ENCODE measurements at regions not wholly inside any gene's neighbourhood (a gene's known extent, or its start where the extent isn't known, plus 50 kb on each side); places are given as distances from the start of the nearest gene placed in this dataset.

DNA sequence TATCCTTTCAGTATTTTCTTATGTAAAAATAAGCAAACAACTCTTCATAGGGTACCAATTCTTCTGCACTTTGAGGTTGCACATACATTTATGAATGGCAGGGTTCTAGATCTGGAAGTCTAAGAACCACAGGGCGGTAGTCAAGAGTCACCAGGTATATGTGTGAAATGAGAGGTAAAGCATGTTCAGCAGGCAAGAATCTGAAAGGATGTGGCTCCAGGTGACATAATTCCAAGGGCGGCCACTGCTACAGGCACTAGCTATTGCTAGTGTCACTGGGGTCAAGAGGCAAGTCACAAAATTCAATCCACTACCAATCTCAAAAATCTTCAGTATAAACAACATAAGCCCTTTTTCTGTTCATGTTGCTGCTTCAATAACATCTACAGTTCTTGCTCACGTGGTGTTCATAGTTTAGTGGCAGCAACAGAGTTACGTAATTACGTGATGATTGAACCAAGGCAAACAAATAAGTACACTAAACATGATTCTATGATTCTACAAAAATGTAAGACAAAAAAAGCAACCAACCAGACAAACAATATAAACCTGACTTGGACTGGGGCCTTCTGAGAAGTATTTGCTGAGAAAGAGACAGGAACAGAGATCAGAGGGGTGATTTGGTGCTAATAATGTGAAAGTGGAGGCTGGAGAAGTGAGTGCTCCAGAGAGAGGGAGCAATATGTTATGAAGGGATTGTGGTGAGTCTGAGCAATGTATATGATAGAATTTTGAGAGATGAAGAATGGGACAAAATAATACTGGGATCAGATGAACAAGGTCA lies 101.7 kb downstream of the NAA11 start:
- Histone ChIP-seq H3K4me3 (no peak overlapping the region), H3K36me3 (no peaks in the 10 kb centered on the region), H3K27ac (no peak overlapping the region), H3K9me3 (ENCODE audit: low read depth) (no peaks in the 10 kb centered on the region), H3K4me1 (ENCODE audit: low read depth) (no peaks in the 10 kb centered on the region), H3K27me3 (no peaks in the 10 kb centered on the region)
- DNase-seq (ENCODE audit: low read depth in 1 of 2, low spot score in 1 of 2) = peak in 1 of 2 donors; percentile 7
- TF ChIP-seq, protein P1, sequence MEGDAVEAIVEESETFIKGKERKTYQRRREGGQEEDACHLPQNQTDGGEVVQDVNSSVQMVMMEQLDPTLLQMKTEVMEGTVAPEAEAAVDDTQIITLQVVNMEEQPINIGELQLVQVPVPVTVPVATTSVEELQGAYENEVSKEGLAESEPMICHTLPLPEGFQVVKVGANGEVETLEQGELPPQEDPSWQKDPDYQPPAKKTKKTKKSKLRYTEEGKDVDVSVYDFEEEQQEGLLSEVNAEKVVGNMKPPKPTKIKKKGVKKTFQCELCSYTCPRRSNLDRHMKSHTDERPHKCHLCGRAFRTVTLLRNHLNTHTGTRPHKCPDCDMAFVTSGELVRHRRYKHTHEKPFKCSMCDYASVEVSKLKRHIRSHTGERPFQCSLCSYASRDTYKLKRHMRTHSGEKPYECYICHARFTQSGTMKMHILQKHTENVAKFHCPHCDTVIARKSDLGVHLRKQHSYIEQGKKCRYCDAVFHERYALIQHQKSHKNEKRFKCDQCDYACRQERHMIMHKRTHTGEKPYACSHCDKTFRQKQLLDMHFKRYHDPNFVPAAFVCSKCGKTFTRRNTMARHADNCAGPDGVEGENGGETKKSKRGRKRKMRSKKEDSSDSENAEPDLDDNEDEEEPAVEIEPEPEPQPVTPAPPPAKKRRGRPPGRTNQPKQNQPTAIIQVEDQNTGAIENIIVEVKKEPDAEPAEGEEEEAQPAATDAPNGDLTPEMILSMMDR (IDR thresholded peaks at IDR 0.05; ENCODE audit: low read depth, low read length) = no peak

DNA sequence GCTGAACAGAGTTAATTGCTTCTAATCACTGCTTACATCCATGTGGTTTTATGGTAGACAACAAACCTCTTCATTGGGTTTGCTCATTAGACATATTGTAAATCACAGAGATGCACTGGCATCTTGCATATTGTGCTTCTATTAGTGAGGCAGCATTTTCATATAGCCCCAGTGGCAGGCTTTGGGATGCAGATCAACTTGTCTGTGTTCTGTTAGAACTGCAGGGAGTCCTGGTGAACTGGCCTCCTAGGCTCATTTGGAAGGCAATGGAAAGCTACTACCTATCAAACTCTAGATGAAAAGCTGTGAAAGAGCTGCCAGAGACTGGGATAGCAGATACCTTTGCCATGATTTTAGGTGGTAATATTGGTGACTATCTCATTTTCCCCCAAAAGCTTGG lies 108.8 kb downstream of the NAA11 start:
- H3K27me3 ChIP-seq = no peaks in the 10 kb centered on the region
- no peaks in the 10 kb centered on the region for H3K4me1 ChIP-seq (ENCODE audit: low read depth)
- no peak overlapping the region for H3K4me3 ChIP-seq
- H3K36me3 ChIP-seq = no peaks in the 10 kb centered on the region
- TF ChIP-seq, protein P1 (IDR thresholded peaks at IDR 0.05; ENCODE audit: low read depth, low read length) = no peak
- no peak overlapping the region for H3K27ac ChIP-seq
- H3K9me3 ChIP-seq (ENCODE audit: low read depth) = no peaks in the 10 kb centered on the region
- no peak for DNase-seq (ENCODE audit: low read depth in 1 of 2, low spot score in 1 of 2)

DNA sequence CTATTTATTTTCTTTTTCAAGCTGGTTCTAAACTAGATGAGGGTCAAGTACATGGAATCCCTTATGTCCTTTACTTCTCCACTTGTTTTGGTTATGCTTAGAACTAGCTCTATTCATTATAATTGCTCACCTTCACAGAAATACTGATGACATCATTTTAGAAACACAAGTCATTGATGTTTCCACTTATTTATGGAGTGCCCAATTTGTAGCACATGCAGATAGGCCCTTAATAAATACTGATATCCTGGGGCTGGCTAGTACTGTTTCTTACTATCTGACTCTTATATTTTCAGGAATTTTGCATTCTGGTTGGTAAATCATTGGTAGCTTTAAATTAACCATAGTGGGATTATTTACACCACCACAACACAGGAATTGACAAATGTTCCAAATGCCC lies 112.2 kb downstream of the NAA11 start:
- Histone ChIP-seq H3K36me3 (no peaks in the 10 kb centered on the region), H3K4me1 (ENCODE audit: low read depth) (no peaks in the 10 kb centered on the region), H3K27me3 (no peaks in the 10 kb centered on the region), H3K4me3 (no peak overlapping the region), H3K9me3 (ENCODE audit: low read depth) (no peaks in the 10 kb centered on the region), H3K27ac (no peak overlapping the region)
- no peak for DNase-seq (ENCODE audit: low read depth in 1 of 2, low spot score in 1 of 2)
- TF ChIP-seq, protein P1 (IDR thresholded peaks at IDR 0.05; ENCODE audit: low read depth, low read length) = no peak

DNA sequence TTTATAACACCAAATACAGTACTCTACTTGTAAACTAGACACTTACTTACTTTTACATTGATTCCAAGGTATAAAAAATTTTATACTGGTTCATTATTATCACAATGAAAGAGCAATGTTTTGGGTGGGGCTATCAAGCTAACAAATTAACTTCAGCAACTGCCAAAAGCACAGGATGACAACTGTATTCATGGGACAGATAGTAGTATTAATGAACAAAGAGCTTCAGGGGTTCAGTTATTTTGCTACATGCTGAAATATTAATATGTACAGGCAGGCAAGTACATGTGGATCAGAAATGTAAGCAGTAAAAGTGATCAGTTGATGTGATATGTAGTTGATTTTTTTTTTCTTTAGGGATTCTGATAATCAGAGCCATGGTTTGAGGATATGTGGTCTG lies 112.9 kb downstream of the NAA11 start:
- H3K4me3 ChIP-seq = no peak overlapping the region
- no peak for DNase-seq (ENCODE audit: low read depth in 1 of 2, low spot score in 1 of 2)
- TF ChIP-seq, protein P1 (IDR thresholded peaks at IDR 0.05; ENCODE audit: low read depth, low read length) = no peak

DNA sequence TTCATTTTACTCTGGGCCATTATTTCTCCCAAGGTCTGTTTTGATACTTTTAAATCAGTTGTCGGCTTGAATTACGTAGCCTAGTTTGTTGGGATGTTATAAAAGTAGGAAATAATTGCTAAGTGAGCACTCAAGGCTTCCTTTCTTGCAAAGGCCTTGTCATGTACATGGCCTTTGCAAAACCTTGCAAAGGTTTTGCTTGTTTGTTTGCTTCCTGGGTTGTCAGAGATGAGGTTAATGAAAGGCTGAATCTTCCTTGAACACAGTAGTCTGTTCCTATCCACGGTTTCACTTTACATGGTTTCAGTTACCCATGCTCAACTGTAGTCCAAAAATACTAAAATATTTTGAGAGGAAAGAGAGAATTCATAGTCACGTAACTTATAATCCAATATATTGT lies 113.5 kb downstream of the NAA11 start:
- TF ChIP-seq, protein P1 (IDR thresholded peaks at IDR 0.05; ENCODE audit: low read depth, low read length) = no peak
- H3K36me3 ChIP-seq = no peaks in the 10 kb centered on the region
- no peak overlapping the region for H3K4me3 ChIP-seq
- H3K4me1 ChIP-seq (ENCODE audit: low read depth) = no peaks in the 10 kb centered on the region
- H3K27ac ChIP-seq = no peak overlapping the region
- no peaks in the 10 kb centered on the region for H3K27me3 ChIP-seq
- DNase-seq (ENCODE audit: low read depth in 1 of 2, low spot score in 1 of 2) = no peak
- H3K9me3 ChIP-seq (ENCODE audit: low read depth) = no peaks in the 10 kb centered on the region

More for the DNA sequence above, 112.9 kb downstream of the NAA11 start:
- H3K9me3 ChIP-seq (ENCODE audit: low read depth) = no peaks in the 10 kb centered on the region
- H3K27me3 ChIP-seq = no peaks in the 10 kb centered on the region
- H3K36me3 ChIP-seq = no peaks in the 10 kb centered on the region
- H3K4me1 ChIP-seq (ENCODE audit: low read depth) = no peaks in the 10 kb centered on the region
- no peak overlapping the region for H3K27ac ChIP-seq
